Renal cortical epithelial cell (primary cell): ENCODE measurements at regions not wholly inside any gene's neighbourhood (a gene's known extent, or its start where the extent isn't known, plus 50 kb on each side); places are given as distances from the start of the nearest gene placed in this dataset.

Source experiments
- DNase-seq: peaks from one replicate; pipeline ENCODE4 v3.0.0-alpha.2; 2011; ENCODE audit warnings: low read depth

GRCh38 chr18:75358928-75359327 is 68.6 kb downstream of the SMIM21 start:
- DNase-seq, result no peak

- no peak for DNase-seq
Measured at GRCh38 chr18:75353357-75353756, 74.1 kb downstream of the SMIM21 start.

GRCh38 chr18:75351409-75351808 is 76.1 kb downstream of the SMIM21 start:
- DNase-seq, result no peak

GRCh38 chr18:75350857-75351256 is 76.6 kb downstream of the SMIM21 start:
- no peak for DNase-seq

GRCh38 chr18:75350512-75350839 is 77.0 kb downstream of the SMIM21 start:
- peak; percentile 45 for DNase-seq

GRCh38 chr18:75349668-75350511 is 77.6 kb downstream of the SMIM21 start:
- DNase-seq, result no peak

- DNase-seq, result no peak
Measured at GRCh38 chr18:75346671-75347070, 80.8 kb downstream of the SMIM21 start.

- DNase-seq, result no peak
Measured at GRCh38 chr18:75344615-75345014, 82.9 kb downstream of the SMIM21 start.

GRCh38 chr18:75344161-75344560 is 83.3 kb downstream of the SMIM21 start:
- no peak for DNase-seq

GRCh38 chr18:75343389-75343788 is 84.1 kb downstream of the SMIM21 start:
- no peak for DNase-seq

GRCh38 chr18:75341897-75342296 is 85.6 kb downstream of the SMIM21 start:
- DNase-seq, result no peak

- DNase-seq, result no peak
Measured at GRCh38 chr18:75341267-75341666, 86.2 kb downstream of the SMIM21 start.

- DNase-seq, result no peak
Measured at GRCh38 chr18:75339936-75340605, 87.4 kb downstream of the SMIM21 start.
